ENCODE measurements at regions not wholly inside any gene's neighbourhood (a gene's known extent, or its start where the extent isn't known, plus 50 kb on each side); places are given as distances from the start of the nearest gene placed in this dataset.
A peak's percentile ranks its signal among the peaks of the same experiment; 100 is the strongest.
"Not testable (repeated sequence)": the region's sequence is repeated elsewhere in the genome, so short reads cannot be mapped to it uniquely, and the experiment has no call there.

DNA sequence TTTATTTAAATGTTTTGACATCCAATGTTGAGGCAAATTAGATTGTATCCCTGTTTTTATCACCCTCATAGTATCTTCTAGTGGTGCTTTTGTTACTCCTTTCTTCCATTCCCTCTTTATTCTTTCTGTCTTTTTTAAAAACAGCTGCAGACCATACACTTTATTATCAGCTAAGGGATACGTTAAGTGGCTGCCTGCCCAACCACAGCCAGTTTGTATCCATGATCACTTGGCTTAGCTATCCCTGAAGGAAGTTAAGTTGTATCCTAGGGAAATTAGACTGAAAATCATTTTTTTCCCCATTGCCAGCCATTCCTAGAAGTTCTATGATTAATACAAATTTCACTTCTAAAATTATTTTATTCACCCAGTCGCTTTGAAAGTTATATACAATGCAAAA, 1032.7 kb downstream of the NR2F1-AS1 start:
- DNase-seq (ENCODE audit: insufficient read length, low spot score, missing footprints), result no peak
- no peaks in the 10 kb centered on the region for H4K20me1 ChIP-seq (ENCODE audit: insufficient read depth, low read length)
- H3K27me3 ChIP-seq (ENCODE audit: insufficient read depth, low read length), result no peaks in the 10 kb centered on the region
- no peak overlapping the region for H3K4me3 ChIP-seq (ENCODE audit: insufficient read depth, low read length)
- no peaks in the 10 kb centered on the region for H3K9me3 ChIP-seq (ENCODE audit: low read depth, low read length)
- no peak overlapping the region for H3K4me2 ChIP-seq (ENCODE audit: insufficient read depth, low read length)
- no peak overlapping the region for H2AFZ ChIP-seq (ENCODE audit: low read length)
- TF ChIP-seq, protein P1, sequence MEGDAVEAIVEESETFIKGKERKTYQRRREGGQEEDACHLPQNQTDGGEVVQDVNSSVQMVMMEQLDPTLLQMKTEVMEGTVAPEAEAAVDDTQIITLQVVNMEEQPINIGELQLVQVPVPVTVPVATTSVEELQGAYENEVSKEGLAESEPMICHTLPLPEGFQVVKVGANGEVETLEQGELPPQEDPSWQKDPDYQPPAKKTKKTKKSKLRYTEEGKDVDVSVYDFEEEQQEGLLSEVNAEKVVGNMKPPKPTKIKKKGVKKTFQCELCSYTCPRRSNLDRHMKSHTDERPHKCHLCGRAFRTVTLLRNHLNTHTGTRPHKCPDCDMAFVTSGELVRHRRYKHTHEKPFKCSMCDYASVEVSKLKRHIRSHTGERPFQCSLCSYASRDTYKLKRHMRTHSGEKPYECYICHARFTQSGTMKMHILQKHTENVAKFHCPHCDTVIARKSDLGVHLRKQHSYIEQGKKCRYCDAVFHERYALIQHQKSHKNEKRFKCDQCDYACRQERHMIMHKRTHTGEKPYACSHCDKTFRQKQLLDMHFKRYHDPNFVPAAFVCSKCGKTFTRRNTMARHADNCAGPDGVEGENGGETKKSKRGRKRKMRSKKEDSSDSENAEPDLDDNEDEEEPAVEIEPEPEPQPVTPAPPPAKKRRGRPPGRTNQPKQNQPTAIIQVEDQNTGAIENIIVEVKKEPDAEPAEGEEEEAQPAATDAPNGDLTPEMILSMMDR (IDR thresholded peaks at IDR 0.05; ENCODE audit: extremely low read depth, low read depth, low read length), result no peak
- no peaks in the 10 kb centered on the region for H3K79me2 ChIP-seq (ENCODE audit: insufficient read depth, low read length)
- H3K4me1 ChIP-seq (ENCODE audit: insufficient read depth, low read length), result peaks cover 24% of the 10 kb centered on the region
- no peak overlapping the region for H3K27ac ChIP-seq (ENCODE audit: low read depth, low read length)
- no peaks in the 10 kb centered on the region for H3K36me3 ChIP-seq (ENCODE audit: insufficient read depth, low read length)

DNA sequence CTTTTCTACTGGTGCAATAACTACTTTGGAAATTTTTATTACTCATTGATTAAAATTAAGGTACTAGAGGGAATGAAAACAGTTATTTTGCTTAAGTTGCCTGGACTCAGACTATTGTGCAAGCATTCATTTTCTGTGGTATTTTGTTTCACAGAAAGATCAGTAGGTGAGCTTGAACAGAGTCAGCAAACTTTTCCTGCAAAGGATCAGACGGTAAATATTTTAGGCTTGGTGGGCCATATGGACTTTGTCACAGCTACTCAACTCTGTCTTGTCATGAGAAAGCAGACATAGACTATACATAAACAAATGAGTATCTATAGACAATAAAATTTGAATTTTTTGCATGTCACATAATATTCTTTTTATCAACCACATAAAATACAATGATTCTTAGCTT, 1036.4 kb downstream of the NR2F1-AS1 start:
- H2AFZ ChIP-seq (ENCODE audit: low read length), result no peak overlapping the region
- H3K36me3 ChIP-seq (ENCODE audit: insufficient read depth, low read length), result no peaks in the 10 kb centered on the region
- TF ChIP-seq, protein P1 (IDR thresholded peaks at IDR 0.05; ENCODE audit: extremely low read depth, low read depth, low read length), result no peak
- H3K4me1 ChIP-seq (ENCODE audit: insufficient read depth, low read length), result peaks cover 12% of the 10 kb centered on the region
- H3K9me3 ChIP-seq (ENCODE audit: low read depth, low read length), result no peaks in the 10 kb centered on the region
- H3K4me2 ChIP-seq (ENCODE audit: insufficient read depth, low read length), result no peak overlapping the region
- H3K27ac ChIP-seq (ENCODE audit: low read depth, low read length), result no peak overlapping the region
- no peak overlapping the region for H3K4me3 ChIP-seq (ENCODE audit: insufficient read depth, low read length)
- no peaks in the 10 kb centered on the region for H3K79me2 ChIP-seq (ENCODE audit: insufficient read depth, low read length)
- H4K20me1 ChIP-seq (ENCODE audit: insufficient read depth, low read length), result no peaks in the 10 kb centered on the region
- H3K27me3 ChIP-seq (ENCODE audit: insufficient read depth, low read length), result no peaks in the 10 kb centered on the region
- no peak for DNase-seq (ENCODE audit: insufficient read length, low spot score, missing footprints)

DNA sequence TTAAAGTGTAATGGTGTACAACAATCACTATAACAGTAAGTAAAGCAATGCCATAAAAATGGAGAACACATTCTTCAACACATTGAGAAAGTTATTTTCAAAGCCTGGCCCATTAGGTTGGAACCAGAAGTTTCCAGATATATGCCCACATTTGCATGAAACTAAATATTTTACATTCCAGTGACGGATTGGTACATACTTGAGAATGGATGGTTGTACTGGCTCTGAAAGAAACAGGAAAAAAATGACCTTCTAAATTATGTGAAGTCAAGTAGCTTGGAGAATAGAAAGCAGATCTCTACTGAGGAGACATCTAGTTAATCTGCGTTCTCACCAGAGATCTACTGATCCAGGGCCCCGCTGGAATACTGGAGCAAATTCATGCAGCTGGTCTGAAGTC, 1037.0 kb downstream of the NR2F1-AS1 start:
- DNase-seq (ENCODE audit: insufficient read length, low spot score, missing footprints), result no peak

DNA sequence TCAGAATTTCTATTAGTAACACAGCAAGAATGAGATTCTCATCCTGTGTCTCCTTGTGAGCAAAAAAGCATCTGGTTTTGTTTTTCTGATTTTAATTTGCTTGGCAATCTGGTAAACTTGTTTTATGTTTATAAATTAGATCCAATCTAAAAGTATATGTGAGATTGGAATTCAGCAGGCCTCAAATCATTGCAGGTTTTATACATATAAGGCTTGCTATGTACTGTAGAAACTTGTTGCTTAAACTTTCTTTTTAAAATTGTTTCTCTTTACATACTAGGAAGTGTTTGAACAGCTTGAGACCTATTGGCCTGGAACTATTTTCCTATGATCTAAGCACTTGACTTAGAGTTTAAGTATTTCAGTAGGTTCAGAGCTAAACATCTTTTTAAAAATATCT, 1037.8 kb downstream of the NR2F1-AS1 start:
- Histone ChIP-seq H4K20me1 (ENCODE audit: insufficient read depth, low read length) (no peaks in the 10 kb centered on the region), H3K4me1 (ENCODE audit: insufficient read depth, low read length) (peaks cover 12% of the 10 kb centered on the region), H3K4me2 (ENCODE audit: insufficient read depth, low read length) (no peak overlapping the region), H2AFZ (ENCODE audit: low read length) (peak overlapping the region; percentile 2), H3K9me3 (ENCODE audit: low read depth, low read length) (no peaks in the 10 kb centered on the region), H3K27ac (ENCODE audit: low read depth, low read length) (peak overlapping the region; percentile 22), H3K27me3 (ENCODE audit: insufficient read depth, low read length) (no peaks in the 10 kb centered on the region), H3K4me3 (ENCODE audit: insufficient read depth, low read length) (no peak overlapping the region), H3K79me2 (ENCODE audit: insufficient read depth, low read length) (no peaks in the 10 kb centered on the region), H3K36me3 (ENCODE audit: insufficient read depth, low read length) (no peaks in the 10 kb centered on the region)
- DNase-seq (ENCODE audit: insufficient read length, low spot score, missing footprints), result peak; percentile 45
- TF ChIP-seq, protein P1 (IDR thresholded peaks at IDR 0.05; ENCODE audit: extremely low read depth, low read depth, low read length), result no peak

More for the DNA sequence above, 1037.0 kb downstream of the NR2F1-AS1 start:
- Histone ChIP-seq H3K27me3 (ENCODE audit: insufficient read depth, low read length) (no peaks in the 10 kb centered on the region), H3K4me2 (ENCODE audit: insufficient read depth, low read length) (no peak overlapping the region), H3K4me3 (ENCODE audit: insufficient read depth, low read length) (no peak overlapping the region), H3K36me3 (ENCODE audit: insufficient read depth, low read length) (no peaks in the 10 kb centered on the region), H4K20me1 (ENCODE audit: insufficient read depth, low read length) (no peaks in the 10 kb centered on the region), H3K4me1 (ENCODE audit: insufficient read depth, low read length) (peaks cover 12% of the 10 kb centered on the region), H3K79me2 (ENCODE audit: insufficient read depth, low read length) (no peaks in the 10 kb centered on the region), H3K9me3 (ENCODE audit: low read depth, low read length) (no peaks in the 10 kb centered on the region), H2AFZ (ENCODE audit: low read length) (peak overlapping the region; percentile 2), H3K27ac (ENCODE audit: low read depth, low read length) (peak overlapping the region; percentile 22)
- TF ChIP-seq, protein P1 (IDR thresholded peaks at IDR 0.05; ENCODE audit: extremely low read depth, low read depth, low read length), result no peak

DNA sequence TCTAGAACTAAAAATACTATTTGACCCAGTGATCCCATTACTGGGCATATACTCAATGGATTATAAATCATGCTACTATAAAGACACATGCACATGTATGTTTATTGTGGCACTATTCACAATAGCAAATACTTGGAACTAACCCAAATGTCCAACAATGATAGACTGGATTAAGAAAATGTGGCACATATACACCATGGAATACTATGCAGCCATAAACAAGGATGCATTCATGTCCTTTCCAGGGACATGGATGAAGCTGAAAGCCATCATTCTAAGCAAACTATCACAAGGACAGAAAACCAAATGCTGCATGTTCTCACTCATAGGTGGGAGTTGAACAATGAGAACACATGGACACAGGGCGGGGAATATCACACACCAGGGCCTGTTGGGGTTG, 1039.0 kb downstream of the NR2F1-AS1 start:
- DNase-seq (ENCODE audit: insufficient read length, low spot score, missing footprints); H4K20me1 ChIP-seq (ENCODE audit: insufficient read depth, low read length); H3K27ac ChIP-seq (ENCODE audit: low read depth, low read length); H3K27me3 ChIP-seq (ENCODE audit: insufficient read depth, low read length); H2AFZ ChIP-seq (ENCODE audit: low read length); H3K9me3 ChIP-seq (ENCODE audit: low read depth, low read length); H3K4me2 ChIP-seq (ENCODE audit: insufficient read depth, low read length); H3K4me3 ChIP-seq (ENCODE audit: insufficient read depth, low read length); H3K79me2 ChIP-seq (ENCODE audit: insufficient read depth, low read length); H3K36me3 ChIP-seq (ENCODE audit: insufficient read depth, low read length): not testable (repeated sequence)
- peaks cover 12% of the 10 kb centered on the region for H3K4me1 ChIP-seq (ENCODE audit: insufficient read depth, low read length)
